HAP-1 (cell line): ENCODE measurements at regions not wholly inside any gene's neighbourhood (a gene's known extent, or its start where the extent isn't known, plus 50 kb on each side); places are given as distances from the start of the nearest gene placed in this dataset.

Experiments used
- DNase-seq, 2 experiments: peaks; one replicate each; pipeline ENCODE4 v3.0.0-alpha.2; 2016 to 2020; ENCODE audit warnings: low spot score in 2 of 2
- H3K27me3 ChIP-seq: fragments of 250-450 bp; sonication (Bioruptor Pico); 2 replicates; pipeline ENCODE4 v1.5.1; 2020; ENCODE audit warnings: low read depth, mild to moderate bottlenecking, moderate library complexity
- H3K36me3 ChIP-seq: fragments of 250-450 bp; sonication (Bioruptor Pico); replicated peaks from 2 replicates; pipeline ENCODE4 v1.5.1; 2020; ENCODE audit warnings: mild to moderate bottlenecking
- H3K4me1 ChIP-seq: fragments of 250-450 bp; sonication (Bioruptor Pico); 2 replicates; pipeline ENCODE4 v1.5.1; 2020; ENCODE audit warnings: mild to moderate bottlenecking
- H3K4me3 ChIP-seq: fragments of 250-450 bp; sonication (Bioruptor Pico); 2 replicates; pipeline ENCODE4 v1.5.1; 2020; ENCODE audit warnings: mild to moderate bottlenecking, moderate library complexity
- H3K9me3 ChIP-seq: fragments of 250-450 bp; sonication (Bioruptor Pico); 2 replicates; pipeline ENCODE4 v1.5.1; 2020; ENCODE audit warnings: mild to moderate bottlenecking, moderate library complexity
- in situ Hi-C: fragments of 300-500 bp; cut with MboI; formaldehyde crosslinking; loops from 3 replicates; pipeline ENCODE4 v1.14.3; 2020; ENCODE audit warnings: low sequenced_read_pairs, inconsistent platforms, mixed read lengths

DNA sequence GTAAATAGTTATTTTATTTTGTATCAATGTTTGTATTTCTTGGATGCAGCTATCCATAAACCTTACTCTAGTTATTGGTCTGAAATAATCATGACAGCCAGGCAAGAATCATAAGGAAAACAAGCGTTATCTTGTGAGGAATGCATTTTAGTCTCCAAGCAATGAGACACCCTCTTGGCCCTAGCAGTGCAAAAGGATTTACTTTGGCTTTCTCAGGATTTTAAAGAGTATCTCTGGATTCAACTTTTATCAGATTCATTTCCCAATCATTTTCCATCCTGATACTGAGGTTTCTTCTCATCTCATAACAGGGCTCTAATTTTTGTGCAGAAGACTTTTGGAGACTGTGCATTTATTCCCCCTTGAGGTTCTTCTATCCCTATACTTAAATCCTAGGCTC is 480.8 kb downstream of the TMX3 start:
- no peak for DNase-seq
- no peaks in the 10 kb centered on the region for H3K4me1 ChIP-seq
- no peaks in the 10 kb centered on the region for H3K36me3 ChIP-seq
- in situ Hi-C loops = no loop called here
- H3K27me3 ChIP-seq = no peaks in the 10 kb centered on the region
- H3K4me3 ChIP-seq = no peak overlapping the region
- H3K9me3 ChIP-seq = no peaks in the 10 kb centered on the region

- H3K36me3 ChIP-seq = no peaks in the 10 kb centered on the region
- DNase-seq = no peak
- no peaks in the 10 kb centered on the region for H3K27me3 ChIP-seq
- no peaks in the 10 kb centered on the region for H3K9me3 ChIP-seq
- no peak overlapping the region for H3K4me3 ChIP-seq
- in situ Hi-C loops = no loop called here
- no peaks in the 10 kb centered on the region for H3K4me1 ChIP-seq
Measured at GRCh38 chr18:68233018-68233417, 481.9 kb downstream of the TMX3 start.

DNA sequence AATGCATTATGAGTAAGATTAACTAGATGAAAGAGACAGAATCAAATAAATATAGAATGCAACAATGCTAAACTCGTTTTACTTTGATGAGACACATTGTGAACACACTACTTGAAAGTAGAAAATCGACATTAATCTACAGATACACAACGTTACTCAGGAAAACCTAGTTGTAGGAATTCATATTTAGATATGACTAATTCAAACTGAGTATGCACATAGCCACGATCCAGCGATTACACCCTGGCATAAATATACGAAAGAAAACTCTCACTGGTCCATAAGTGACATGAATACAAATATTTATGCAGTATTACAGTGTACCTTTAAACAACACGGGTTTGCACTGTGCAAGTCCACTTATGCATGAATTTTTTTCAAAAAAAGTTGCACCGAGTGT is 485.6 kb downstream of the TMX3 start:
- Histone ChIP-seq H3K27me3 (no peaks in the 10 kb centered on the region), H3K9me3 (no peaks in the 10 kb centered on the region), H3K4me1 (no peaks in the 10 kb centered on the region), H3K36me3 (no peaks in the 10 kb centered on the region), H3K4me3 (no peak overlapping the region)
- DNase-seq = no peak
- in situ Hi-C loops = no loop called here

DNA sequence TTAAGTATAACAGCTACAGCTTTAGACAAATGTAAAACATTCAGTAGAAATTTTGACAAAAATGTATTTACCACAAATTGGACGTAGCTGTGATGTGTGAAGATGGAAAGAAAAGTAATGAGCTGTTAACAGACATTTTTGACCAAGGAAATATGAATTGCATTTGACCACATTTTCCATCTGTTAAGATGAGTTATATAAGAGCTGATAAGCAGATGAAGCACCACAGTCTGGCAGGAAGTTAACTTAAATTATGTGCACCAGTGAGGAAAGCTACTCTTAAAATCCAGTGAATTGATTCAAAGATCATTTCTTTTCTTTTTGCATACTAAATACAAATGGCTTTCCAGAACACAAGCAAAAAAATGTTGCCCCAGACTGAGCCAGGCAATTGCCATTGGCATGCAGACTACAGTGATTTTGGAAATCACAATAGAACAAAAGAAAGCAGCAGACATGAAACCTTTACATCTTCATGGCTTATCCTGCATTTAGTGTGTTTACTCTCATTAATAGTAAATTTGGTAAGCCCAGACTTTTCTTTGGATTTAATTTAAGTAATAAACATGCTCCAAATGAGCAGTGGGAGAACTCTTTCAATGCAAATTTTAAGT is 493.7 kb downstream of the TMX3 start:
- peak; percentile 49 to 79 for DNase-seq
- in situ Hi-C loops = no loop called here
- H3K9me3 ChIP-seq = no peaks in the 10 kb centered on the region

DNA sequence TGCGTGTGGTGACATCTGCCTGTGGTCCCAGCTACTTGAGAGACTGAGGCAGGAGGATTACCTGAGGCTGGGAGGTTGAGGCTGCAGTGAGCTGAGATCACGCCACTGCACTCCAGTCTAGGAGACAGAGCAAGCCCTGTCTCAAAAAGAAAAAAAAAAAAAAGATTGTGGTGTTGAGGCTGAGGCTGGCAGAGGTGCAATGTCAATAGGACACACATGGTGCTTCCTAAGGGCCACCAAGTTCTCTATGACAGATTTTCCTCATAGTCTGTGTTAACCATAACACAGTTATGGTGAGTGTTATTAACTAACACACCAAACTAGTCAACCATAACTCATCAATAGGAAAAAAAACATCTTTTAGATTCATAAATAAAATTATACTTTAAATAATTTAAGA is 494.4 kb downstream of the TMX3 start:
- no peaks in the 10 kb centered on the region for H3K9me3 ChIP-seq
- H3K4me3 ChIP-seq = no peak overlapping the region
- H3K36me3 ChIP-seq = no peaks in the 10 kb centered on the region
- no peaks in the 10 kb centered on the region for H3K27me3 ChIP-seq
- DNase-seq = no peak
- in situ Hi-C loops = no loop called here
- H3K4me1 ChIP-seq = peaks cover 9% of the 10 kb centered on the region

More for the DNA sequence above, 493.7 kb downstream of the TMX3 start:
- Histone ChIP-seq H3K4me1 (peaks cover 9% of the 10 kb centered on the region), H3K4me3 (no peak overlapping the region), H3K36me3 (no peaks in the 10 kb centered on the region), H3K27me3 (no peaks in the 10 kb centered on the region)

GRCh38 chr18:68219872-68220271 is 495.0 kb downstream of the TMX3 start:
- Histone ChIP-seq H3K9me3 (no peaks in the 10 kb centered on the region), H3K36me3 (no peaks in the 10 kb centered on the region), H3K27me3 (no peaks in the 10 kb centered on the region), H3K4me1 (peaks cover 9% of the 10 kb centered on the region), H3K4me3 (no peak overlapping the region)
- no peak for DNase-seq
- in situ Hi-C loops = no loop called here

DNA sequence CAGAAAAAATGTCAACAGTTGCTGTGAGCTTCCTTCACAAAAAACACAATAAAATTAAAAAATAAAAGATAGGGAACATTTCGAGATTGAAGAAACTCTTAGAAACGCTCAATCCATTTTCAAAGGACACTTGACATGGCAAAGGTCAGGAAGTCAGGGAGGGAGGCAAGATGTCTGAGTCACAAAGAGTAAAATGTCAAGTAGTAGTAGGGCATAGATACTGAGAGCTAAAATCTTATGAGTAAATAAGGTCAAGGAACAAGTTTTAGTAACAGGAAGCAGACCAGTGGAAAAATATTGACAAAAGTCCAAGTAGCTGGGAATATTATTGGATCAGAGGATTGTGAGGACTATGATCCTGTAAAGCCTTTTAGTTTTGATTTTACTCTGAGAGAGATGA is 495.6 kb downstream of the TMX3 start:
- no peaks in the 10 kb centered on the region for H3K27me3 ChIP-seq
- no peak overlapping the region for H3K4me3 ChIP-seq
- H3K36me3 ChIP-seq = no peaks in the 10 kb centered on the region
- DNase-seq = no peak
- in situ Hi-C loops = no loop called here
- no peaks in the 10 kb centered on the region for H3K9me3 ChIP-seq
- peaks cover 9% of the 10 kb centered on the region for H3K4me1 ChIP-seq

- H3K36me3 ChIP-seq = no peaks in the 10 kb centered on the region
- DNase-seq = no peak
- H3K9me3 ChIP-seq = no peaks in the 10 kb centered on the region
- no peaks in the 10 kb centered on the region for H3K27me3 ChIP-seq
- H3K4me1 ChIP-seq = peaks cover 1% of the 10 kb centered on the region
- in situ Hi-C loops = no loop called here
- no peak overlapping the region for H3K4me3 ChIP-seq
Measured at GRCh38 chr18:68215931-68216330, 499.0 kb downstream of the TMX3 start.

DNA sequence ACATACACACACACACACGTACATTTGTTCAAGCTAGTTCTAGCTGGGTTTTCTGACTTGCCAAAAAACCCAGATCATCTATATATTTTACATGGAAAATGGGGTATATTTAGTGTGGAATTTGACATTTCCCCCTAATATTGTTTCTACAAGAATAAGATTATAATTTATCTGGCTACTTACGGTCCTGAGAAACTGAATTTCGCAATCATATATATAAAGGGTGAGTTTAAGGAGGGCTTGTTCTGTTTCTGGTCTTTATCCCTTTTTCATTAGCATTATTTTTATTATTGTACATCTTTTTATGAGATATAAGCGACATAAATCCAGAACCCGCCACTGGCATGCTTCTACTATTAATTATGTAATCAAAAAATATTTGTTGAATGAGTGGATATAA is 528.9 kb downstream of the TMX3 start:
- DNase-seq = no peak
- H3K4me1 ChIP-seq = no peaks in the 10 kb centered on the region; the same call in 1 of the 2 replicates
- H3K36me3 ChIP-seq = no peaks in the 10 kb centered on the region
- H3K9me3 ChIP-seq = no peaks in the 10 kb centered on the region
- H3K4me3 ChIP-seq = no peak overlapping the region
- H3K27me3 ChIP-seq = no peaks in the 10 kb centered on the region
- in situ Hi-C loops = no loop called here

DNA sequence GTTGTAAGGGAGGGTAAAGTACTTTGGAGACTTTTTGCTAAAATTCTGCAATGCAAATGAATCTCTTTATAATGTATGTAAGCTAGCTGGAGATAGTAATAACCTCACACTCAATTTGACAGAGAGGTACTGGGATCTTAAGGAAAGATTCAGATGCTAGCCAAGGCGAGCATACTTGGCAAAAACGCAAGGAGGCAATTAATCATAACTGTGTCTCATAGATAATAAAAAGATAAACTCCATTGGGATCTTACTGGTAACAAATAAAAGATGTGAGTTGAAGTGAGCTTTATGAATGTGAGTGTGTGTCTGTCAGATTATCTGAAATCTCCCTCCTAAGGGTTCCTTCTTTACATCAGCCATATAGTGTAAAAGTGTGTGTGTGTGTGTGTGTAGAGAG is 533.0 kb downstream of the TMX3 start:
- in situ Hi-C loops = no loop called here
- no peaks in the 10 kb centered on the region for H3K36me3 ChIP-seq
- no peak overlapping the region for H3K4me3 ChIP-seq

DNA sequence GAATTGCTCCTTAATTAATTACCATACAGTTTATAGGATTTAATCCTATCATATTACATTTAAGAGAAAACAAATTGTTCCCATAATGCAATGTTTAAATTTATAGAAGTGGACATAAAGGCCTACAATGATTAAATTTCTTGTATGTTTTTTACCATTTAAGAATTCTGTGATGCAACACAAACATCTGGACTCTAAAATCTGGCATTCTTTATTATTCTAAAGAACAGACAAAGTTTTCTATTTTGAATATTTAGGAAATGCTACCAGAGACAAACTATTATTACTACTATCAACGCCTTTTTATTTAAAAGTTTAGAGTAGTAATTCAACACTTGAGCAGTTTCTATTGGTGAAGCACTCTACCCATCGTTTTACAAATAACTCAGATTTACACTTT is 535.1 kb downstream of the TMX3 start:
- in situ Hi-C loops = no loop called here
- H3K9me3 ChIP-seq = no peaks in the 10 kb centered on the region
- no peaks in the 10 kb centered on the region; the same call in 1 of the 2 replicates for H3K4me1 ChIP-seq
- H3K27me3 ChIP-seq = no peaks in the 10 kb centered on the region
- H3K36me3 ChIP-seq = no peaks in the 10 kb centered on the region
- no peak overlapping the region for H3K4me3 ChIP-seq
- no peak for DNase-seq

More for the DNA sequence above, 533.0 kb downstream of the TMX3 start:
- H3K9me3 ChIP-seq = no peaks in the 10 kb centered on the region
- no peaks in the 10 kb centered on the region; the same call in 1 of the 2 replicates for H3K4me1 ChIP-seq
- DNase-seq = no peak
- no peaks in the 10 kb centered on the region for H3K27me3 ChIP-seq

DNA sequence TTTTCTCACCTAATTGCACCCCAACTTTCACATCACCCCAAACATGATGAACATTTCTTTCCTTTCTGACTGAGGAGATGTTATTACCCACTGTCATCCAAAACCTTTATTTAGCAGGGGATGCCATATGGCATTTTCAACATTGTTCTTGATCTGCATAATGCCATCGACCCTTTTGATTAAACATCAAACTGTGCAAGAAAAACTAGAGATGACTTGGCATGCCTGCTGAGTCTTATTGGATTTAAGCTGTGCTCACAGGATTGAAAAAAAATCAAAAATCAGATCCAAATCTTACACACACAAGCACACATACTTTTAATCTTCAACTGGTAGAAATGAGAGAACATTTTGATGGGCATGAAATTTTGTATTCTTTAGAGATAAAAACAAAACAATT is 536.0 kb downstream of the TMX3 start:
- H3K4me3 ChIP-seq = no peak overlapping the region
- DNase-seq = no peak
- no peaks in the 10 kb centered on the region for H3K9me3 ChIP-seq
- H3K27me3 ChIP-seq = no peaks in the 10 kb centered on the region
- no peaks in the 10 kb centered on the region; the same call in 1 of the 2 replicates for H3K4me1 ChIP-seq
- in situ Hi-C loops = no loop called here
- no peaks in the 10 kb centered on the region for H3K36me3 ChIP-seq

DNA sequence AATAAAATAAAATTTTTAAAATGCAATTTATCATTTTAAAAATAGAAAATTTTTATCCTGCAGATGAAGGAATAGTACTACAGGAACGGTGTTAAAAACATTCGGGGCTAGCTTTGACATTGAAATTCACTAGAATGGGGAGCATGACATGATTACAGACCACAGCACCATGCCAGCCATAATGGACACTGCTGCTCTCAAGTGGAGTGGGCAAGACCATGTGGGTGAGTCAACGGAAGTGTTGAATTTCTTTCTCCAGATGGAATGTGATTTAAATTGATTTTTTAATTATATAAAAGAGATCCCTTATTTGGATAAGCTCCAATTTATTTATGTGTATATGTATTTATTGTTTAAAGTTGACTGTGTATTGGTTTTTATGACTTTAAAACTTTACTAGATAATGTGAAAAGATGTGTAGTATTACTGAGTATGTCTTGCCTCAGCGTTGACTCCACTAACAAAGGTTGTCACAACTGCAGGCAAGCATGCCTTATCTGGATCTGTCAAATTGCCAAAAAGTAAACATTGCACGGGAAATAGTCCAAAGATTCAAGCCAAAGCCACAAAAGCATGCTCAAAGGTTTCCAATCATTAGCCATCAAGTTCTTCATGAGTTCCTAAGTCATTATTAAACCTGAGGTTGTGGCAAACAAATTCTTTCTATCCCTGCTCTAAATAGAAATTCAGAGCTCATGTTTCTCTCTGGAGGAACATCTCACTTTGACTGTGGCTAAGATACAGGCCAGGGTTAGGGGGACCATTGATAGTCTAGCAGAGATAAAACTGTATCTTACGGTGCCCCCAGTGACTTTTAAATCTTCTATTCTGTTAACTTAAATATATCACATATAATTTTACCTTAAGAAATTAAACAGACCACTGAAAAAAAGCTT is 536.9 kb downstream of the TMX3 start:
- no peak overlapping the region for H3K4me3 ChIP-seq
- H3K36me3 ChIP-seq = no peaks in the 10 kb centered on the region
- no peaks in the 10 kb centered on the region for H3K27me3 ChIP-seq
- no peaks in the 10 kb centered on the region for H3K9me3 ChIP-seq
- in situ Hi-C loops = no loop called here
- no peaks in the 10 kb centered on the region; the same call in 1 of the 2 replicates for H3K4me1 ChIP-seq
- no peak for DNase-seq

- Histone ChIP-seq H3K36me3 (no peaks in the 10 kb centered on the region), H3K4me3 (no peak overlapping the region), H3K27me3 (no peaks in the 10 kb centered on the region), H3K4me1 (no peaks in the 10 kb centered on the region; the same call in 1 of the 2 replicates), H3K9me3 (no peaks in the 10 kb centered on the region)
- no peak for DNase-seq
- in situ Hi-C loops = no loop called here
Measured at GRCh38 chr18:68176901-68177300, 538.0 kb downstream of the TMX3 start.
